HG02623 (cell line): ENCODE measurements at regions not wholly inside any gene's neighbourhood (a gene's known extent, or its start where the extent isn't known, plus 50 kb on each side); places are given as distances from the start of the nearest gene placed in this dataset.

Experiments used
- ATAC-seq: cut with Tn5 transposase; IDR thresholded peaks from one replicate; pipeline ENCODE4 v1.9.1; 2021; ENCODE audit warnings: moderate library complexity; ENCODE audit not compliant: unreplicated experiment

GRCh38 chr12:83214185-83214584, 527.5 kb downstream of the TMTC2 start:
- no peak for ATAC-seq

GRCh38 chr12:83210933-83211332, 524.2 kb downstream of the TMTC2 start:
- no peak for ATAC-seq

- no peak for ATAC-seq
These were observed 512.4 kb downstream of the TMTC2 start for GRCh38 chr12:83199069-83199468.

GRCh38 chr12:83198291-83199015, 511.7 kb downstream of the TMTC2 start:
- ATAC-seq, result no peak

- ATAC-seq, result no peak
These were observed 510.8 kb downstream of the TMTC2 start for GRCh38 chr12:83197483-83197914.

GRCh38 chr12:83196694-83197350, 510.1 kb downstream of the TMTC2 start:
- ATAC-seq, result no peak

GRCh38 chr12:83190631-83191390, 504.1 kb downstream of the TMTC2 start:
- ATAC-seq, result no peak

GRCh38 chr12:83186419-83186818, 499.7 kb downstream of the TMTC2 start:
- ATAC-seq, result no peak

GRCh38 chr12:83185241-83185640, 498.5 kb downstream of the TMTC2 start:
- ATAC-seq, result no peak
